ENCODE measurements at regions not wholly inside any gene's neighbourhood (a gene's known extent, or its start where the extent isn't known, plus 50 kb on each side); places are given as distances from the start of the nearest gene placed in this dataset.

GRCh38 chr3:31114929-31115283, 220.4 kb upstream of the GADL1 start:
- no TSS peak for BruUV-seq (replicated peaks)
- H2AFZ ChIP-seq (ENCODE audit: low read length), result no peak overlapping the region
- no peaks in the 10 kb centered on the region for H3K4me1 ChIP-seq (ENCODE audit: insufficient read depth, low read length)
- H3K27me3 ChIP-seq (ENCODE audit: control insufficient read depth in 1 of 2, insufficient read depth in 2 of 2, low read length in 2 of 2), result no peaks in the 10 kb centered on the region
- ChIA-PET CTCF (ENCODE audit: low intra/inter-chr PET ratio, low total read pairs) (no interaction called here), POLR2A (no interaction called here)
- no peaks in the 10 kb centered on the region for H3K79me2 ChIP-seq (ENCODE audit: insufficient read depth, low read length)
- in situ Hi-C loops (cut with HindIII; ENCODE audit: extremely low pct_ligation_motif_present, low pct_unique_long_range_greater_than_20kb) (no loop called here), intact Hi-C loops (cut with micrococcal nuclease; ENCODE audit: unreplicated experiment) (no loop called here)
- no peaks in the 10 kb centered on the region for H3K9me3 ChIP-seq (ENCODE audit: low read length)
- no peak overlapping the region for H3K4me2 ChIP-seq (ENCODE audit: low read depth, low read length)
- ATAC-seq (no peak), DNase-seq (ENCODE audit: low spot score) (no peak), FAIRE-seq (no peak)
- TF ChIP-seq NCOR1 (IDR thresholded peaks at IDR 0.05; ENCODE audit: borderline replicate concordance, low read length) (no peak), ZNF343 (CRISPR knock-in tag; IDR thresholded peaks at IDR 0.05) (no peak), ZNF546 (CRISPR knock-in tag; conservative IDR thresholded peaks at IDR 0.05) (no peak), FOXP4 (CRISPR knock-in tag; IDR thresholded peaks at IDR 0.05) (no peak), WIZ (CRISPR knock-in tag; IDR thresholded peaks at IDR 0.05) (no peak), NFKBIZ (CRISPR knock-in tag; IDR thresholded peaks at IDR 0.05) (no peak), MBD4 (IDR thresholded peaks at IDR 0.05; ENCODE audit: borderline replicate concordance, low read length) (no peak), ZNF552 (CRISPR knock-in tag; IDR thresholded peaks at IDR 0.05; ENCODE audit: borderline replicate concordance) (no peak), ZBTB14 (CRISPR knock-in tag; IDR thresholded peaks at IDR 0.05) (no peak), SP5 (CRISPR knock-in tag; IDR thresholded peaks at IDR 0.05; ENCODE audit: borderline replicate concordance, low read depth) (no peak), GTF3A (CRISPR knock-in tag; conservative IDR thresholded peaks at IDR 0.05) (no peak), ZNF891 (CRISPR knock-in tag; IDR thresholded peaks at IDR 0.05) (no peak), ELF3 (CRISPR knock-in tag; IDR thresholded peaks at IDR 0.05) (no peak), ZFP37 (CRISPR knock-in tag; IDR thresholded peaks at IDR 0.05; ENCODE audit: borderline replicate concordance) (no peak), CCDC6 (CRISPR knock-in tag; IDR thresholded peaks at IDR 0.05) (no peak), ZZZ3 (CRISPR knock-in tag; IDR thresholded peaks at IDR 0.05; ENCODE audit: borderline replicate concordance) (no peak), ZBTB42 (CRISPR knock-in tag; IDR thresholded peaks at IDR 0.05) (no peak), AFF4 (CRISPR knock-in tag; IDR thresholded peaks at IDR 0.05) (no peak), YEATS2 (CRISPR knock-in tag; IDR thresholded peaks at IDR 0.05; ENCODE audit: borderline replicate concordance) (no peak)
- no peaks in the 10 kb centered on the region for H3K36me3 ChIP-seq (replicated peaks in 1 of 2; ENCODE audit: control insufficient read depth in 1 of 2, insufficient read depth in 2 of 2, low read length in 2 of 2)
- H3K9ac ChIP-seq (ENCODE audit: insufficient read depth, low read depth, low read length), result no peak overlapping the region
- no peak overlapping the region for H3K4me3 ChIP-seq (replicated peaks in 1 of 3; ENCODE audit: insufficient read depth in 1 of 3, low read depth in 2 of 3, low read length in 3 of 3)
- H4K20me1 ChIP-seq (ENCODE audit: insufficient read depth, low read length), result no peaks in the 10 kb centered on the region
- no peak overlapping the region for H3K27ac ChIP-seq (ENCODE audit: extremely low read length, insufficient read depth, low read length)
- WGBS (ENCODE audit: low lambda C conversion rate), result 94% methylated on average over 1 of the region's 1 CpG

All from HepG2 (cell line).